HCT116 (cell line): ENCODE measurements at regions not wholly inside any gene's neighbourhood (a gene's known extent, or its start where the extent isn't known, plus 50 kb on each side); places are given as distances from the start of the nearest gene placed in this dataset.

Experiments used
- ATAC-seq: fragments of 200-7000 bp; cut with Tn5 transposase; 2 replicates; pipeline ENCODE4 v1.9.1; 2020; ENCODE audit warnings: mild to moderate bottlenecking, moderate library complexity
- BruUV-seq: library from RNA; stranded (reverse); fragments of 400-500 nt; replicated peaks from 2 replicates; lab custom pipeline; 2021; lab: Mats Ljungman, UMichigan
- CTCF ChIA-PET: fragments of 300-600 bp; sonication (Branson Sonifier 250); formaldehyde crosslinking; loops from one replicate; lab custom pipeline; 2021; ENCODE audit warnings: antibody characterized with exemption; lab: Charles Lee
- POLR2A ChIA-PET: fragments of 300-600, 350-600 bp; sonication (Branson Sonifier 250); formaldehyde crosslinking; loops from one replicate; lab custom pipeline; 2021; ENCODE audit warnings: antibody characterized with exemption; lab: Charles Lee
- RAD21 ChIA-PET, 2 experiments: fragments of 300-600 bp; sonication (Branson Sonifier 250); formaldehyde crosslinking; loops; one replicate each; lab custom pipeline; 2023; ENCODE audit warnings: low total read pairs in 2 of 2; ENCODE audit not compliant: uncharacterized antibody in 2 of 2, unreplicated experiment in 2 of 2, low non-redundant PET in 1 of 2; lab: Charles Lee
- DNase-seq: peaks from one replicate; pipeline ENCODE4 v3.0.0-alpha.2; 2010; ENCODE audit warnings: low read depth, low spot score
- H2AFZ ChIP-seq: fragments of 200-600 bp; shearing (Covaris generic), sonication (generic); 2 replicates; pipeline ENCODE4 v1.6.1; 2017; ENCODE audit warnings: low read depth, mixed run types, mixed read lengths, antibody characterized with exemption, low read length; ENCODE audit not compliant: poor library complexity, severe bottlenecking
- H3K27ac ChIP-seq: 2 replicates; pipeline ENCODE4 v1.5.1; 2012; ENCODE audit warnings: low read depth, low read length
- H3K27me3 ChIP-seq: fragments of 200-600 bp; sonication (generic); 2 replicates; pipeline ENCODE4 v1.6.1; 2016; ENCODE audit warnings: mixed run types, low read length, mixed read lengths; ENCODE audit not compliant: insufficient read depth
- H3K36me3 ChIP-seq, 2 experiments: fragments of 200-500 bp in 1 of 2; fragments of 200-600 bp in 1 of 2; sonication (Bioruptor generic) in 1 of 2; sonication (generic) in 1 of 2; 2 replicates each; pipeline versions ENCODE4 v1.5.1 to v1.6.1; 2014 to 2016; ENCODE audit warnings: low read length in 2 of 2, inconsistent platforms in 1 of 2, mixed read lengths in 1 of 2, mixed run types in 1 of 2; ENCODE audit not compliant: insufficient read depth in 2 of 2, control insufficient read depth in 1 of 2
- H3K4me1 ChIP-seq, 2 experiments: fragments of 200-600 bp in 1 of 2; sonication (generic) in 1 of 2; 2 replicates each; pipeline versions ENCODE4 v1.5.1 to v1.6.1; 2012 to 2017; ENCODE audit warnings: low read length in 2 of 2, inconsistent platforms in 1 of 2, mild to moderate bottlenecking in 1 of 2, mixed read lengths in 1 of 2, mixed run types in 1 of 2, moderate library complexity in 1 of 2; ENCODE audit not compliant: insufficient read depth in 2 of 2, control insufficient read depth in 1 of 2
- H3K4me2 ChIP-seq: fragments of 200-600 bp; sonication (generic); 2 replicates; pipeline ENCODE4 v1.6.1; 2017; ENCODE audit warnings: mixed run types, low read length, mixed read lengths
- H3K4me3 ChIP-seq, 2 experiments: fragments of 200-600 bp in 1 of 2; sonication (generic) in 1 of 2; replicated peaks in 1 of 2; 2 replicates each; pipeline ENCODE4 v1.5.1; 2011 to 2016; ENCODE audit warnings: low read length in 2 of 2, control low read depth in 1 of 2, low read depth in 1 of 2, mild to moderate bottlenecking in 1 of 2, mixed read lengths in 1 of 2, mixed run types in 1 of 2
- H3K79me2 ChIP-seq: fragments of 200-600 bp; sonication (generic); 2 replicates; pipeline ENCODE4 v1.6.1; 2017; ENCODE audit warnings: mild to moderate bottlenecking, mixed run types, low read length, moderate library complexity, mixed read lengths; ENCODE audit not compliant: insufficient read depth
- H3K9ac ChIP-seq: fragments of 200-600 bp; sonication (generic); 2 replicates; pipeline ENCODE4 v1.6.1; 2016; ENCODE audit warnings: low read length, mixed read lengths
- H3K9me2 ChIP-seq: fragments of 200-600 bp; sonication (generic), shearing (Covaris generic); 2 replicates; pipeline ENCODE4 v1.6.1; 2017; ENCODE audit warnings: mixed run types, mild to moderate bottlenecking, moderate library complexity; ENCODE audit not compliant: insufficient read depth
- H3K9me3 ChIP-seq, 2 experiments: fragments of 200-500 bp in 1 of 2; fragments of 200-600 bp in 1 of 2; sonication (Bioruptor generic) in 1 of 2; sonication (generic) in 1 of 2; 2 replicates each; pipeline ENCODE4 v1.6.1; 2014 to 2017; ENCODE audit warnings: low read length in 2 of 2, mixed read lengths in 2 of 2, inconsistent platforms in 1 of 2, low read depth in 1 of 2, mild to moderate bottlenecking in 1 of 2, mixed run types in 1 of 2, moderate library complexity in 1 of 2; ENCODE audit not compliant: control insufficient read depth in 1 of 2, insufficient read depth in 1 of 2
- H4K20me1 ChIP-seq: fragments of 200-600 bp; sonication (generic), shearing (Covaris generic); 2 replicates; pipeline ENCODE4 v1.6.1; 2017; ENCODE audit warnings: mixed run types, mild to moderate bottlenecking, moderate library complexity; ENCODE audit not compliant: insufficient read depth
- ATF3 ChIP-seq: IDR thresholded peaks from 2 replicates; pipeline ENCODE4 v1.6.1; 2012
- CBX3 ChIP-seq: IDR thresholded peaks from 2 replicates; pipeline ENCODE4 v1.6.1; 2012; ENCODE audit warnings: low read depth
- CEBPB ChIP-seq: IDR thresholded peaks from 2 replicates; pipeline ENCODE4 v1.6.1; 2012; ENCODE audit warnings: low read depth
- CTCF ChIP-seq, 3 experiments: fragments of 200-600 bp in 1 of 3; sonication (generic) in 1 of 3; IDR thresholded peaks in 2 of 3; conservative IDR thresholded peaks in 1 of 3; 2 replicates each; pipeline ENCODE4 v1.5.1; 2012 to 2017; ENCODE audit warnings: low read depth in 2 of 3, low read length in 2 of 3, antibody characterized with exemption in 1 of 3, borderline replicate concordance in 1 of 3, control low read depth in 1 of 3, mild to moderate bottlenecking in 1 of 3, mixed read lengths in 1 of 3, mixed run types in 1 of 3, moderate library complexity in 1 of 3; ENCODE audit not compliant: insufficient read depth in 1 of 3
- EGR1 ChIP-seq: IDR thresholded peaks from 2 replicates; pipeline ENCODE4 v1.6.1; 2012; ENCODE audit warnings: low read depth
- ELF1 ChIP-seq: IDR thresholded peaks from 2 replicates; pipeline ENCODE4 v1.6.1; 2012; ENCODE audit warnings: low read depth, borderline replicate concordance
- EZH2 ChIP-seq: fragments of 200-600 bp; sonication (generic); IDR thresholded peaks from 2 replicates; pipeline ENCODE4 v1.6.1; 2017; ENCODE audit warnings: antibody characterized with exemption, mixed run types
- EZH2phosphoT487 ChIP-seq: fragments of 200-600 bp; IDR thresholded peaks from 2 replicates; pipeline ENCODE4 v1.6.1; 2018; ENCODE audit warnings: antibody characterized with exemption, borderline replicate concordance
- FOSL1 ChIP-seq: IDR thresholded peaks from 2 replicates; pipeline ENCODE4 v1.6.1; 2012; ENCODE audit warnings: low read depth
- JUND ChIP-seq: IDR thresholded peaks from 2 replicates; pipeline ENCODE4 v1.6.1; 2012
- MAX ChIP-seq: IDR thresholded peaks from 2 replicates; pipeline ENCODE4 v1.6.1; 2012
- POLR2A ChIP-seq: IDR thresholded peaks from 2 replicates; pipeline ENCODE4 v1.7.0; 2011; ENCODE audit warnings: borderline replicate concordance; ENCODE audit not compliant: insufficient read depth, insufficient read length; ENCODE audit errors: extremely low read depth
- POLR2AphosphoS5 ChIP-seq: IDR thresholded peaks from 2 replicates; pipeline ENCODE4 v1.6.1; 2011; ENCODE audit warnings: mild to moderate bottlenecking, low read depth, low read length, moderate library complexity
- SIN3A ChIP-seq: IDR thresholded peaks from 2 replicates; pipeline ENCODE4 v1.6.1; 2012; ENCODE audit warnings: low read depth
- SP1 ChIP-seq: IDR thresholded peaks from 2 replicates; pipeline ENCODE4 v1.6.1; 2012; ENCODE audit warnings: low read depth
- TCF7L2 ChIP-seq: IDR thresholded peaks from 2 replicates; pipeline ENCODE4 v1.7.0; 2011; ENCODE audit warnings: borderline replicate concordance, inconsistent platforms; ENCODE audit not compliant: insufficient read depth, insufficient read length; ENCODE audit errors: extremely low read depth
- YY1 ChIP-seq: IDR thresholded peaks from 2 replicates; pipeline ENCODE4 v1.6.1; 2011; ENCODE audit warnings: low read length, low read depth, moderate library complexity, mild to moderate bottlenecking; ENCODE audit not compliant: insufficient replicate concordance; ENCODE audit errors: extremely low read depth
- ZBTB33 ChIP-seq: IDR thresholded peaks from 2 replicates; pipeline ENCODE4 v1.6.1; 2011; ENCODE audit warnings: mild to moderate bottlenecking, low read length, moderate library complexity; ENCODE audit not compliant: insufficient replicate concordance; ENCODE audit errors: extremely low read depth
- ZFX ChIP-seq: fragments of 450-650 bp; IDR thresholded peaks from 2 replicates; pipeline ENCODE4 v1.6.1; 2017
- intact Hi-C: fragments of 100-400 bp; cut with micrococcal nuclease; formaldehyde crosslinking; loops from 2 replicates; pipeline ENCODE4 v1.10.0; 2022

- H3K36me3 ChIP-seq: no peaks in the 10 kb centered on the region
- H2AFZ ChIP-seq: no peak overlapping the region
- no peak for ATAC-seq
- no peaks in the 10 kb centered on the region for H3K79me2 ChIP-seq
- BruUV-seq: no TSS peak
- intact Hi-C loops: no loop called here
- no peaks in the 10 kb centered on the region for H3K27me3 ChIP-seq
- no peaks in the 10 kb centered on the region for H3K9me2 ChIP-seq
- H3K27ac ChIP-seq: no peak overlapping the region
- no peak for TF ChIP-seq SIN3A
- no peak for TF ChIP-seq POLR2A
- TF ChIP-seq EGR1: no peak
- TF ChIP-seq ZFX: no peak
- no peak for TF ChIP-seq CEBPB
- TF ChIP-seq EZH2phosphoT487: no peak
- TF ChIP-seq EZH2: no peak
- TF ChIP-seq TCF7L2: no peak
- TF ChIP-seq POLR2AphosphoS5: no peak
- no peak for TF ChIP-seq SP1
- TF ChIP-seq JUND: no peak
- TF ChIP-seq ELF1: no peak
- no peak for TF ChIP-seq CTCF (IDR thresholded peaks at IDR 0.05 in 2 of 3, conservative IDR thresholded peaks at IDR 0.05 in 1 of 3; ENCODE audit: borderline replicate concordance in 1 of 3, insufficient read depth in 1 of 3, low read depth in 2 of 3, low read length in 2 of 3)
- TF ChIP-seq ATF3: no peak
- TF ChIP-seq ZBTB33: no peak
- TF ChIP-seq MAX: no peak
- TF ChIP-seq CBX3: no peak
- no peak for TF ChIP-seq FOSL1
- no peak for TF ChIP-seq YY1
- TF ChIP-seq, all 23 proteins: peak for 0
- no peak overlapping the region for H3K9ac ChIP-seq
- DNase-seq: no peak
- no peak overlapping the region for H3K4me2 ChIP-seq
- no peak overlapping the region for H3K4me3 ChIP-seq
- POLR2A ChIA-PET: no interaction called here
- RAD21 ChIA-PET: no interaction called here
- H3K9me3 ChIP-seq: no peaks in the 10 kb centered on the region
- CTCF ChIA-PET: no interaction called here
- H3K4me1 ChIP-seq: no peaks in the 10 kb centered on the region
- no peaks in the 10 kb centered on the region for H4K20me1 ChIP-seq
These were observed 585.9 kb downstream of the ZEB2 start for GRCh38 chr2:143933946-143934569.
